ENCODE measurements at regions not wholly inside any gene's neighbourhood (a gene's known extent, or its start where the extent isn't known, plus 50 kb on each side); places are given as distances from the start of the nearest gene placed in this dataset.

GRCh38 chr22:48209473-48210197 is 1447.2 kb downstream of the TBC1D22A start:
- TF ChIP-seq CTCF (IDR thresholded peaks at IDR 0.05) (no peak), POLR2A (IDR thresholded peaks at IDR 0.05) (no peak)
